ENCODE measurements at regions not wholly inside any gene's neighbourhood (a gene's known extent, or its start where the extent isn't known, plus 50 kb on each side); places are given as distances from the start of the nearest gene placed in this dataset.

DNA sequence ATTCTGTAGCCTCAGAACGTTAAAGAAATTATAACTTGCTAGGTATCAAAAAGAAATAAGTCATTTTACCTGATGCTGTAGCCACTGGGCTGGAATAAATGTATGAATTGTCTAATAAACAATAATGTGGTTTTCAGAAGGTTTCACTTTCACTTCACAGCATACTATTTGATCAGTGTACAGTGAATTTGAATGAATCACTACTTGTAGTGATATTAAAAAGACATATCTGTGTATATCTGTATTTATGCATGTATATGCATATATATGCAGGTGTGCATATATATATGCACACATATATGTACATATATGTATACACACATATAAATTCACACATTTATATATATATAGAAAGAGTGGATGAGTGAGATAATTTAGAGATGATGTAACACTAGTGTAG lies 440.0 kb upstream of the PCDH10 start:
- Histone ChIP-seq H3K4me2 (no peak overlapping the region), H3K79me2 (no peaks in the 10 kb centered on the region), H3K4me1 (ENCODE audit: insufficient read depth) (no peaks in the 10 kb centered on the region), H3K4me3 (no peak overlapping the region), H3K27me3 (no peaks in the 10 kb centered on the region), H3K9me2 (replicated peaks; ENCODE audit: insufficient read depth) (no peaks in the 10 kb centered on the region), H3K36me3 (replicated peaks; ENCODE audit: insufficient read depth, low read depth) (no peaks in the 10 kb centered on the region), H2AFZ (no peak overlapping the region), H3K9me3 (ENCODE audit: low read depth) (no peaks in the 10 kb centered on the region), H3K27ac (no peak overlapping the region), H4K20me1 (ENCODE audit: insufficient read depth, poor library complexity, severe bottlenecking) (no peaks in the 10 kb centered on the region)
- TF ChIP-seq EZH2 (IDR thresholded peaks at IDR 0.05; ENCODE audit: borderline replicate concordance) (no peak), EZH2phosphoT487 (IDR thresholded peaks at IDR 0.05; ENCODE audit: low read depth, severe bottlenecking, unreplicated experiment) (no peak)
- TF ChIP-seq, protein P1, sequence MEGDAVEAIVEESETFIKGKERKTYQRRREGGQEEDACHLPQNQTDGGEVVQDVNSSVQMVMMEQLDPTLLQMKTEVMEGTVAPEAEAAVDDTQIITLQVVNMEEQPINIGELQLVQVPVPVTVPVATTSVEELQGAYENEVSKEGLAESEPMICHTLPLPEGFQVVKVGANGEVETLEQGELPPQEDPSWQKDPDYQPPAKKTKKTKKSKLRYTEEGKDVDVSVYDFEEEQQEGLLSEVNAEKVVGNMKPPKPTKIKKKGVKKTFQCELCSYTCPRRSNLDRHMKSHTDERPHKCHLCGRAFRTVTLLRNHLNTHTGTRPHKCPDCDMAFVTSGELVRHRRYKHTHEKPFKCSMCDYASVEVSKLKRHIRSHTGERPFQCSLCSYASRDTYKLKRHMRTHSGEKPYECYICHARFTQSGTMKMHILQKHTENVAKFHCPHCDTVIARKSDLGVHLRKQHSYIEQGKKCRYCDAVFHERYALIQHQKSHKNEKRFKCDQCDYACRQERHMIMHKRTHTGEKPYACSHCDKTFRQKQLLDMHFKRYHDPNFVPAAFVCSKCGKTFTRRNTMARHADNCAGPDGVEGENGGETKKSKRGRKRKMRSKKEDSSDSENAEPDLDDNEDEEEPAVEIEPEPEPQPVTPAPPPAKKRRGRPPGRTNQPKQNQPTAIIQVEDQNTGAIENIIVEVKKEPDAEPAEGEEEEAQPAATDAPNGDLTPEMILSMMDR (IDR thresholded peaks at IDR 0.05; ENCODE audit: poor library complexity) = no peak
- WGBS (ENCODE audit: low lambda C conversion rate, missing lambda C conversion rate) = 61% methylated on average over 1 of the region's 1 CpG
- DNase-seq (ENCODE audit: low spot score) = no peak

DNA sequence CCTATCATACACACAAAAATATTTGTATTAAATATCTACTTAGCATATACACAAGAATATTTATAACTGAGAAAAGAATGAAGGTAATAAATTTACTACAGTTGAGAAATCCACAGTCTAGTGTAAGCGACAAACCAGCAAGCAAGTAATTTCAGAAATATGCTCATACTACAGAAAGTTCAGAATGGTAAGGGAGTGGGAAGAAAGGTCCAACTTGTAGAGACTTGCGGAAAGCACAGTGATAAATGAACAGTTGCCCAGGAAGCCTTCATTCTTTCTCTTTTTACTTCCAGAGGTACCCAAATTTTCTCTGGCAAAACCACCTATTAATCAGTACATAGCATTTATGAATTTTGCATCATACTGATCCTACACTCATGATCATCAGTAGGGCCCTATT lies 438.1 kb upstream of the PCDH10 start:
- Histone ChIP-seq H3K27ac (no peak overlapping the region), H3K9me2 (replicated peaks; ENCODE audit: insufficient read depth) (no peaks in the 10 kb centered on the region), H2AFZ (no peak overlapping the region), H3K4me1 (ENCODE audit: insufficient read depth) (no peaks in the 10 kb centered on the region), H4K20me1 (ENCODE audit: insufficient read depth, poor library complexity, severe bottlenecking) (no peaks in the 10 kb centered on the region), H3K36me3 (replicated peaks; ENCODE audit: insufficient read depth, low read depth) (no peaks in the 10 kb centered on the region), H3K4me2 (no peak overlapping the region), H3K9me3 (ENCODE audit: low read depth) (no peaks in the 10 kb centered on the region), H3K79me2 (no peaks in the 10 kb centered on the region), H3K4me3 (no peak overlapping the region), H3K27me3 (no peaks in the 10 kb centered on the region)
- TF ChIP-seq EZH2phosphoT487 (IDR thresholded peaks at IDR 0.05; ENCODE audit: low read depth, severe bottlenecking, unreplicated experiment) (no peak), EZH2 (IDR thresholded peaks at IDR 0.05; ENCODE audit: borderline replicate concordance) (no peak)
- TF ChIP-seq, protein P1 (IDR thresholded peaks at IDR 0.05; ENCODE audit: poor library complexity) = no peak
- 93% methylated on average over 2 of the region's 2 CpGs for WGBS (ENCODE audit: low lambda C conversion rate, missing lambda C conversion rate)
- DNase-seq (ENCODE audit: low spot score) = no peak

DNA sequence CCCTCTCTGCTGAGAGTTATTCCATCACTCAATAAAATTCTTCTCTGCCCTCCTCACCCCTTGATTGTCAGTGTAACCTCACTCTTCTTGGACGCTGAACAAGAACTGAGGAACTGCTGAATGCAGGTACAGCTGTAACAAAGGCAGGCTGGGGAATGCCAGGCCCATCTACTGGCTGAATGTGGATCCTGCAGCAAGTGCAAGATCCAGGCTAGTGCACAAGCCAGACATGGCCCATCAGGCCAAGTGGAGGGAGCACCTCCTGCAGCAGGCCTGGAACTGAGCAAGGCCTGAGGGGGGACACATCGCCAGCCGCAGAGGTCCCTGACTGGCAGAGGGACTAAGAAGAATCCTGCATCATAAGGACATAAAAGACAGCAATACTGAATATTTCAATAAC lies 411.8 kb upstream of the PCDH10 start:
- Histone ChIP-seq H3K4me3 (no peak overlapping the region), H3K27ac (no peak overlapping the region), H3K27me3 (no peaks in the 10 kb centered on the region), H3K4me2 (no peak overlapping the region), H4K20me1 (ENCODE audit: insufficient read depth, poor library complexity, severe bottlenecking) (no peaks in the 10 kb centered on the region), H3K9me2 (replicated peaks; ENCODE audit: insufficient read depth) (no peaks in the 10 kb centered on the region), H3K4me1 (ENCODE audit: insufficient read depth) (no peaks in the 10 kb centered on the region), H3K9me3 (ENCODE audit: low read depth) (no peaks in the 10 kb centered on the region), H2AFZ (no peak overlapping the region), H3K36me3 (replicated peaks; ENCODE audit: insufficient read depth, low read depth) (no peaks in the 10 kb centered on the region), H3K79me2 (no peaks in the 10 kb centered on the region)
- TF ChIP-seq, protein P1 (IDR thresholded peaks at IDR 0.05; ENCODE audit: poor library complexity) = no peak
- TF ChIP-seq EZH2 (IDR thresholded peaks at IDR 0.05; ENCODE audit: borderline replicate concordance) = no peak
- 80% methylated on average over 3 of the region's 3 CpGs for WGBS (ENCODE audit: low lambda C conversion rate, missing lambda C conversion rate)
- no peak for DNase-seq (ENCODE audit: low spot score)

DNA sequence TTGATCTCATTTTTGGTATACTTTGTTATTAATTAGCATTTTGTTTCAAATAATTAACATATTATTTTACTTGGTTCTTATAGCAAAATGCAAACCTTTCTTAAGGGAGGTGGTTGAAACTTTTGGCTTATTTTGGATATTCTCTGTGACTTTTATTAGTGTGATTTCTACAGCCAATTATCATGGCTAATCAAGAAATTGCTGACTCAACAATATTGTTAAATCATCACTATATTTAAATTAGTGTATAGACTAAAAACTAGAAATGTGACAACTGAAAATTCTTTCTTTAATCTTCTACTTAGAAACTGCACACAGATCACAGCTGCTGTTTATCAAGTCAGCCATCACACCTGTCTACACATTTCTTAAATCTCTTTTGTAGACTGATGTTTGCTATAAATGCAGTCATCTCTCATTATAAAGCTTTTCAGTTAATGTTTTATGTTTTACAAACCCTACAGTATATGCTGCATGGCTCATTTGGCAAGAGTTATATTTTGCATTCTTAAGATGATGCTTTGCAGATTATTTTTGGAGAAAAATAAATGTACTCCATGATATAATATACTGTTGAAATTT lies 389.8 kb upstream of the PCDH10 start:
- Histone ChIP-seq H3K9me2 (replicated peaks; ENCODE audit: insufficient read depth) (no peaks in the 10 kb centered on the region), H2AFZ (no peak overlapping the region), H3K27ac (no peak overlapping the region), H3K27me3 (no peaks in the 10 kb centered on the region), H3K9me3 (ENCODE audit: low read depth) (no peaks in the 10 kb centered on the region), H3K36me3 (replicated peaks; ENCODE audit: insufficient read depth, low read depth) (no peaks in the 10 kb centered on the region), H3K4me2 (no peak overlapping the region), H4K20me1 (ENCODE audit: insufficient read depth, poor library complexity, severe bottlenecking) (no peaks in the 10 kb centered on the region), H3K79me2 (no peaks in the 10 kb centered on the region), H3K4me3 (no peak overlapping the region), H3K4me1 (ENCODE audit: insufficient read depth) (no peaks in the 10 kb centered on the region)
- no peak for TF ChIP-seq EZH2 (IDR thresholded peaks at IDR 0.05; ENCODE audit: borderline replicate concordance)
- TF ChIP-seq EZH2phosphoT487 (IDR thresholded peaks at IDR 0.05; ENCODE audit: low read depth, severe bottlenecking, unreplicated experiment) = no peak
- TF ChIP-seq, protein P1 (IDR thresholded peaks at IDR 0.05; ENCODE audit: poor library complexity) = no peak
- DNase-seq (ENCODE audit: low spot score) = no peak
